ENCODE measurements at regions not wholly inside any gene's neighbourhood (a gene's known extent, or its start where the extent isn't known, plus 50 kb on each side); places are given as distances from the start of the nearest gene placed in this dataset.

DNA sequence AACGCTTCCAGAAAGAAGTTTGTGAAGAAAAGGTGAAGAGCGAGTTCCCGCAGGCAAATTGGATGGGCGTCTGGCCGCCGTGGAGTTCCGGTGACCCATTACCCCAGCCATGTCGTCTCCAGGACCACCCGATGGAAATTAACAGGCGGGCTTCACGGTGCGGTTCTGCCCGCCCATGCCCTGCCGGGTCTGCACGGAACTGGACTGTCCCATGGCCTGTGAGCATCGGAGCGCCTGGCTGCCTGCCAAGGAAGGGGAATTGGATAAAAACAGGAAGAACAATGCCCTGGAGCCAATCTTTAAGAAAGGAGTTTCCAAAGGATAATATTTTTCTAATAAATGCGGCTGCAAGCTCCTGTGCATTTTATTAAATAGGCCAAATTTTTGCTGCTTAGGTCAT, 319.8 kb upstream of the SLC7A11 start:
- ATAC-seq (no peak), DNase-seq (no peak)
- H3K9me3 ChIP-seq (ENCODE audit: control insufficient read depth, low read length, poor library complexity, severe bottlenecking): no peaks in the 10 kb centered on the region
- Mint-ChIP-seq H3K36me3 (ENCODE audit: low read depth) (no peaks in the 10 kb centered on the region), H3K27me3 (no peaks in the 10 kb centered on the region), H3K4me3 (no peak overlapping the region), H3K4me1 (no peaks in the 10 kb centered on the region), H3K27ac (no peak overlapping the region)

DNA sequence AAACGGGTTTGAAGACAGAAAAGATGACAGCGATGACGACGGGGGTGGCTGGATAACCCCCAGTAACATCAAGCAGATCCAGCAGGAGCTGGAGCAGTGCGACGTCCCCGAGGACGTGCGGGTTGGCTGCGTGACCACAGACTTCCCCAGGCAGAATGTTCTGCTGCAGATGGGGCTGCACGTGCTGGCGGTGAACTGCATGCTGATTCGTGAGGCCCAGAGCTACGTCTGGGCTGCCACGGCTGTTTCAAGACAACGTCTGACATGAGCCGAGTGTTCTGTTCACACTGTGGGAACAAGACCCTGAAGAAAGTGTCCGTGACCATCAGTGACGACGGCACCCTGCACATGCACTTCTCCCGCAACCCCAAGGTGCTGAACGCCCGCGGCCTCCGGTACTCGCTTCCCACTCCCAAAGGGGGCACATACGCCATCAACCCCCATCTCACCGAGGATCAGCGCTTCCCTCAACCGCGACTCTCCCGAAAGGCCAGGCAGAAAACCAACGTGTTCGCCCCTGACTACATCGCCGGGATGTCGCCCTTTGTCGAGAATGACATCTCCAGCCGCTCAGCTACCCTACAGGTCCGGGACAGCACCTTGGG, 319.2 kb upstream of the SLC7A11 start:
- Mint-ChIP-seq H3K27me3 (no peaks in the 10 kb centered on the region), H3K4me1 (no peaks in the 10 kb centered on the region), H3K27ac (no peak overlapping the region), H3K4me3 (no peak overlapping the region), H3K36me3 (ENCODE audit: low read depth) (no peaks in the 10 kb centered on the region)
- no peak for DNase-seq
- H3K9me3 ChIP-seq (ENCODE audit: control insufficient read depth, low read length, poor library complexity, severe bottlenecking): no peaks in the 10 kb centered on the region
- ATAC-seq: no peak

DNA sequence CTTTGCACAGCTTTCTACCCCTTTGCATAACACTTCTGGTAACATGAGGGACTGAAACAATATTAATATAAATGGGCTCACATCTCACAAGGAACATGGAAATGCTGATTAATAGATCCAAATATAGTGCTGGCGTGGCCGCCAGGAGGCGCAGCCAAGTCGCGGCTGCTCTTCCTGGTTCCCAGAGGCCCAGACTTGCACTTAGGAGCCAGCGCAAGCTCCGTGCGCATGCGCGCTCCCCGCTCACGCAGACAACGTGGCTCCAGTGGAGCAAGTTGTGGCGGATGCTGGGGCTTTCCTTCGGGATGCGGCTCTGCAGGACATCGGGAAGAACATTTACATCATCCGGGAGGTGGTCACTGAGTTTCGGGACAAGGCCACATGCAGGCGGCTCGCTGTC, 318.3 kb upstream of the SLC7A11 start:
- no peak for DNase-seq
- Mint-ChIP-seq H3K4me1 (no peaks in the 10 kb centered on the region), H3K27me3 (no peaks in the 10 kb centered on the region), H3K4me3 (no peak overlapping the region), H3K27ac (no peak overlapping the region), H3K36me3 (ENCODE audit: low read depth) (no peaks in the 10 kb centered on the region)
- ATAC-seq: no peak
- H3K9me3 ChIP-seq (ENCODE audit: control insufficient read depth, low read length, poor library complexity, severe bottlenecking): no peaks in the 10 kb centered on the region

DNA sequence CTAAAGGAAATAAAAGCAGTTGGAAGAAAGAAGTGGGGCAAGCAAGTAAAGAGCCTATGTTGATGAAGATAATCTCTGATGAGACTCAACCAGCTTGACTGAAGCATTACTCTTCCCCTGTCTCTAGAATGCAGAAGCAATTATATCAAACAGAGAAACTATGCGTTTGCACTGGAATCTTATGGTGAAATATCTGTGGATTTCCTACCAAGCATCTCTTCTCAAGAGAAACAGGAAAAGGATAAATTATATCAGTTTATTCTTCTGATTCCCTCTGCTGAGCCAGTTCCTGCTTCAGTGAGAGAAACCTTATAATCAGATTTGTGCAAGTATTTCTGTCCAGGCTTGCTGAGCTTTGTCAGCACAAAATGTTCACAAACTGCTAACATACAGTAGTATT, 316.7 kb upstream of the SLC7A11 start:
- H3K4me3 Mint-ChIP-seq: no peak overlapping the region
- no peak for ATAC-seq
- no peaks in the 10 kb centered on the region for H3K36me3 Mint-ChIP-seq (ENCODE audit: low read depth)

DNA sequence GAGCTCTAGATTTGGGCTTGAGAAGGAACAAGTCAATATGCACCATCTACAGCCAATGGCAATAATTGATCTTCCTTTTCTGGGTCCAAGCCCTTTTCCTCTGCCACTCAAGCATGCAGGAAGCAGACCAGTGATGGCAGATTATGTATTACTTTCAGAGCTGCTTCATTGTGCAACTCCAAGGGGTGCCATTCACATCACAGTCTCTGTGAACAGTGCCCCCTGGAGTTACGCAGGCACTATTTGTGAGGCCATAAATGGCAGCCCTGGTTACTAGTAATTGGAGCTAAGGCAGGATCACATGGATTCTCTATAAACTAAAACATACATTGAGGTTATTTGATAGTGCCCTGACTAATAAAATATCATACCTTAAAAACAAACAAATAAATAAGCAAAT, 313.4 kb upstream of the SLC7A11 start:
- no peaks in the 10 kb centered on the region for H3K9me3 ChIP-seq (ENCODE audit: control insufficient read depth, low read length, poor library complexity, severe bottlenecking)
- Mint-ChIP-seq H3K27me3 (no peaks in the 10 kb centered on the region), H3K4me1 (no peaks in the 10 kb centered on the region), H3K4me3 (no peak overlapping the region), H3K27ac (no peak overlapping the region), H3K36me3 (ENCODE audit: low read depth) (no peaks in the 10 kb centered on the region)
- DNase-seq (no peak), ATAC-seq (no peak)

More for the DNA sequence above, 316.7 kb upstream of the SLC7A11 start:
- DNase-seq: no peak
- Mint-ChIP-seq H3K27ac (no peak overlapping the region), H3K27me3 (no peaks in the 10 kb centered on the region), H3K4me1 (no peaks in the 10 kb centered on the region)
- no peaks in the 10 kb centered on the region for H3K9me3 ChIP-seq (ENCODE audit: control insufficient read depth, low read length, poor library complexity, severe bottlenecking)

DNA sequence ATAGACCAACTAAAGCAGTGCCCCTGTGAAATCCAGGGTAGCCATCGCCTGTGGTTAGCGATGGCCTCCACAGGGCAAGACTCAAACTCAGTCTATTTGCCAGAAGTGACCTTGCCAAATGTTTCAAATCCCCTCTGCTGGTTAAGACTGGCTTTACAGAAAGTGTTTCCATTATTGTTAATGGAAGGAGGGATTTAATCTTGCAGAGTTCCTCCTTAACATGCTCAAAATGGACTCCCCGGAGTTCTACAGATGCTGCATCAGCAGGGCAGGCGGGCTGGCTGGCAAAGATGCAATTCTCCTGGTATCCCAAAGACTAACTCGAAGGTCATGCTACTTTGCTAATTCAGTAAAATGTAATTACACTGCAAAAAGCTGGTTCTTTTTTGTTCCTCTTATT, 313.0 kb upstream of the SLC7A11 start:
- H3K27me3 Mint-ChIP-seq: no peaks in the 10 kb centered on the region
- no peak for ATAC-seq

DNA sequence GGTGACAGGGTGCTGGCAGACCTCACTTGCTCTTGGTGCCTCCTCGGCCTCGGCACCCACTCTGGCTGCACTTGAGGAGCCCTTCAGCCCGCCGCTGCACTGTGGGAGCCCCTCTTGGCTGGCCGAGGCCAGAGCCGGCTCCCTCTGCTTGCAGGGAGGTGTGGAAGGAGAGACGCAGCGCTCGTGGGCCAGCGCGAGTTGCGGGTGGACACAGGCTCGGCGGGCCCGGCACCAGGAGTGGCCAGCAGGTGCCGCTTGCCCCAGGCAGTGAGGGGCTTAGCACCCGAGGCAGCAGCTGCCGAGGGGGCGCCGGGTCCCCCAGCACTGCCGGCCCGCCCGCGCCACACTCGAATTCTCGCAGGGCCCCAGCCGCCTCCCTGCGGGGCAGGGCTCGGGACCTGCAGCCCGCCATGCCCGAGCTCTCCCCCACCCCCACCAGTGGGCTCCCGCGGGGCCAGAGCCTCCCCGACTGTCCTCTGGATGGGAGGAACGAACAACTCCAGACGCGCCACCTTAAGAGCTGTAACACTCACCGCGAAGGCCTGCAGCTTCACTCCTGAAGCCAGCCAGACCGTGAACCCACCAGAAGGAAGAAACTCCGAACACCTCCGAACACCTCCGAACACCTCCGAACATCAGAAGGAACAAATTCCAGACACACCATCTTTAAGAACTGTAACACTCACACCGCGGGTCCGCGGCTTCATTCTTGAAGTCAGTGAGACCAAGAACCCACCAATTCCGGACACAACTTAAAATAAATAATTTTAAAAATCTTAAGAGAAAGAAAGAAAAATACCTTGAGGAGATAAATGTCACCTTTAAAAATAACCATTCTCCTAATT, 311.1 kb upstream of the SLC7A11 start:
- Mint-ChIP-seq H3K27ac (no peak overlapping the region), H3K4me3 (no peak overlapping the region), H3K4me1 (no peaks in the 10 kb centered on the region), H3K27me3 (no peaks in the 10 kb centered on the region), H3K36me3 (ENCODE audit: low read depth) (no peaks in the 10 kb centered on the region)
- ATAC-seq (no peak), DNase-seq (no peak)
- H3K9me3 ChIP-seq (ENCODE audit: control insufficient read depth, low read length, poor library complexity, severe bottlenecking): no peaks in the 10 kb centered on the region

More for the DNA sequence above, 313.0 kb upstream of the SLC7A11 start:
- Mint-ChIP-seq H3K4me1 (no peaks in the 10 kb centered on the region), H3K36me3 (ENCODE audit: low read depth) (no peaks in the 10 kb centered on the region), H3K27ac (no peak overlapping the region), H3K4me3 (no peak overlapping the region)
- H3K9me3 ChIP-seq (ENCODE audit: control insufficient read depth, low read length, poor library complexity, severe bottlenecking): no peaks in the 10 kb centered on the region
- DNase-seq: no peak

DNA sequence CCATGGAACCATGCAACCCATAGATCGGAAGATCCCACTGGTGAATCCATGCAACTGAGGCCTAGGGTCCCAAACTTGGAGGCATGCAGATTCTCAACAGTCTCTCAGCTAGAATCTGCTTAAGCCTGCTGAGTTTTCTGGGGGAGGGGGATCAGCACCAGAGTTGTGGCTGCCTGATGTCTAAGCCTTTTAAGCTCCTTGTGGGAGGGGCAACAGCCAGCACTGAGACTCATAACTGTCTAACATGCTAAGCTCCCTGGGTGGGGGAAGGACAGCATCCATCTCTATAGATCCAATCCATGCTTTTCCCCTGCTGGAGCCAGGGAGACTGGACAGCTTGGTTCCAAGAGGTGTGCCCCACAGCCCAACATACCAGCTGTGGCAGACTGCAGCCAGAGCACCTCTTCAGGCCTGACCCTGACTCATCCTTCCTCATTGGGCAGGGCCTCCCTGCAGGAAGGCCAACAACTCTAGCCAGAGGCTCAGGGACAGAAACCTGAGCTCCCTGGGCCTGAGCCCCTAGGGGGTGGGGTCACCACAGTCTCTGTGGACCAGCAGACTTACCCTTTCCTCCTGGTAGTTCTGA, 300.1 kb upstream of the SLC7A11 start:
- no peaks in the 10 kb centered on the region for H3K27me3 Mint-ChIP-seq

DNA sequence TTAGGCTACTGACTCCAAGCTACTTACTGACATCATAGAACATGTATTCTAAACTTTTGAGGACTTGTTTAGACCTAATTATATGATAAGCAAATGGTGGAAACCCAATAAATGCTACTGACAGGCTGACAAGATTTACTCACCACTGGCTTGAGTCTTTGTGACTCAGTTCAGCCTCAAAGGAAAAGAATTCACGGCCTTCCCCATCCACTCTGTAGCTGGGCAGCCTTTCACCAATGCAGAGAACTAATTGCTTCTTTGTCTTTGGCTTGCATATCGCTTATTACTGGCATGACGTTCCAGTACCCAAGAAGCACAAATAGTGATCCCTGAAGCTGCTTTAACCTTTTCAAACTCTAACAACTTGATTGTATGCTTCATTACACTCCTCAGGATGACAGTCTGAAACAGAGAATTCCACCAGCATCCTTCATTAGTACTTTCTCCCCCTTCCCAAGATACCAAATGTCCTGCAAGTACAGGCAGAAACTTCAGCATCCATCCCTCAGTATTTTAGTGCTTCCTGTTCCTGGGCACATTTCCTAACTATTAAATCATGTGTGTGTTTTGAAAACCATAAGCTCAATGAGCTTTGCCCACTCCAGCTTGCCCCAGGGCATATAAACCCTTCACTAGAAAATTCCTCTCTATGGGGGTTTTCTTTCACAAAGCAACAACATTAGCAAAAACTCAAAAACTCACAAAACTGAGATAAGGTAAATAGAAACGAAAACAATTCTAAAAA, 298.1 kb upstream of the SLC7A11 start:
- no peaks in the 10 kb centered on the region for H3K4me1 Mint-ChIP-seq
- H3K9me3 ChIP-seq (ENCODE audit: control insufficient read depth, low read length, poor library complexity, severe bottlenecking): peaks cover 3% of the 10 kb centered on the region
- no peak overlapping the region for H3K4me3 Mint-ChIP-seq
- no peak for DNase-seq
- no peaks in the 10 kb centered on the region for H3K27me3 Mint-ChIP-seq
- no peak overlapping the region for H3K27ac Mint-ChIP-seq
- no peak for ATAC-seq
- H3K36me3 Mint-ChIP-seq (ENCODE audit: low read depth): no peaks in the 10 kb centered on the region

More for the DNA sequence above, 300.1 kb upstream of the SLC7A11 start:
- H3K9me3 ChIP-seq (ENCODE audit: control insufficient read depth, low read length, poor library complexity, severe bottlenecking): no peaks in the 10 kb centered on the region
- Mint-ChIP-seq H3K27ac (no peak overlapping the region), H3K36me3 (ENCODE audit: low read depth) (no peaks in the 10 kb centered on the region), H3K4me1 (no peaks in the 10 kb centered on the region), H3K4me3 (no peak overlapping the region)
- ATAC-seq: no peak
- DNase-seq: no peak

DNA sequence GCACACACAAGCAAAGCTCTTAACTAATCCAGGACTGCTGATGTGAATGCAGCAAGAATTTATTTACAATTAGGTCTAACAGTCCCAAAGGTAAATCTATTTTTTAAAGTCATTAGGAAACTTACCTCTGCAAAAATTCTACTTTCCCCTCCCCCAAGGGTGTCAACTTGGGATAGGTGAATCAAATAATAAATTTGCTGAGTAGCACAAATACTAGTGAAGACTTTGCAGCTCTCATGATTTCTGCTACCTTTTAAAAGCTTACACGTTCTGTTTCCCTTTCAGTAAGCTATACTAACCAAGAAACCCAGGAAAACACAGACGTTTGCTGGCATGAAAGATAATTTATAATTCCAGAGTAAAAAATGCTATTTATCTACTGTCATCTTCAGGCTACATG, 296.6 kb upstream of the SLC7A11 start:
- no peak for ATAC-seq
- DNase-seq: no peak
- H3K27ac Mint-ChIP-seq: no peak overlapping the region
- no peak overlapping the region for H3K4me3 Mint-ChIP-seq
- no peaks in the 10 kb centered on the region for H3K27me3 Mint-ChIP-seq
- peaks cover 3% of the 10 kb centered on the region for H3K9me3 ChIP-seq (ENCODE audit: control insufficient read depth, low read length, poor library complexity, severe bottlenecking)
- no peaks in the 10 kb centered on the region for H3K36me3 Mint-ChIP-seq (ENCODE audit: low read depth)
- no peaks in the 10 kb centered on the region for H3K4me1 Mint-ChIP-seq

DNA sequence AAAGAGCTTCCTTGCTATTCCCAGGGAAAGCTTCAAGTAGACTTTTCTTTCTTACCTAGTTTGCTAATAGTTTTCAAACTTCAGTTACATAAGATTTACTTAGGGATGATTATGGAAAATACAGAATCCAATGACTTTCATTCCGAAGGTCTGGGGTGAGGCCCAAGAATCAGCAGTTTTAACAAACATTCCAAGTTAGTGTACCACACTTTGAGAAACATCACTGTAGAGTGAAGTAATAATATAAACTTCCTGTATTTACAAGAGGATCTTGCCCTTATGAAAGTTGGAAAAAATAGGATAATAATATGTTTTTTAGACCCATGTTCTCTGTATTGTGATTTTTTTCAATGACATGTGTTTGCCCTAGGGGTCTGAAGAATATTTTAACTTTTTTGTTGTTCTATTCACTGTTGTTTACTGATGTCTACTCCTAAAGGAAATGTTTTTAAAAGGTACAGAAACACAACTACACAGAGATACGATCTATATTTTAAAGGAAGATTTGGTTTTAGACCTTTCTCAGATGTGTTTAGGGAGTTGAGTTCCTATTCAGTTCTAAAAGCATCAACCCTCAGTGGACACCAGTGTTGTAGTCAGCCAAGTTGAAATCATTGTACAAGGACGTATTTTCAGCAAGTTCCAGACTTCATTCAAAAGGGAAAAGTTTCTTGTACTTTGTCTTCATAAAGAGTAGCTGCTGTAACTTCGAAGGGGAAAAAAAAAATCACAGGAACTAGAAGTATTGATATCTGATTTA, 295.8 kb upstream of the SLC7A11 start:
- peaks cover 3% of the 10 kb centered on the region for H3K9me3 ChIP-seq (ENCODE audit: control insufficient read depth, low read length, poor library complexity, severe bottlenecking)
- Mint-ChIP-seq H3K27ac (no peak overlapping the region), H3K36me3 (ENCODE audit: low read depth) (no peaks in the 10 kb centered on the region)

DNA sequence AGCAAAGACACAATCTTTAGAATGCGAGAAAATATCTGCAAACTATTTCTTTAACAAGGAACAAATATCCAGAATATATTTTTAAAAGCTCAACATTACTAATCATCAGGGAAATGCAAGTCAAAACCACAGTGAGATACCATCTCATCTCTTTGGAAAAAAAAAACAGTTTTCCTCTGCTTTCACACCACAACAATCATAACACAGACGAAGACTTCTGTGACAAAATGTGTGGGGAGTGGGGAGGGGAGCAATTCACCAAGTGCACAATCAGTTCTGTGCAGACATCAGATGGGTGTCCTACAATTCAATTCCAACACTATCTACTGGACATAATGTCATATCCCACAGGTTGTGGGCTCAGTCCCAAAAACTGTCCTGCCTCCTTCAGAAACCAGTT, 293.2 kb upstream of the SLC7A11 start:
- no peak for DNase-seq
- Mint-ChIP-seq H3K27ac (no peak overlapping the region), H3K27me3 (no peaks in the 10 kb centered on the region), H3K4me1 (no peaks in the 10 kb centered on the region), H3K4me3 (no peak overlapping the region), H3K36me3 (ENCODE audit: low read depth) (no peaks in the 10 kb centered on the region)
- ATAC-seq: no peak
- peaks cover 3% of the 10 kb centered on the region for H3K9me3 ChIP-seq (ENCODE audit: control insufficient read depth, low read length, poor library complexity, severe bottlenecking)

More for the DNA sequence above, 295.8 kb upstream of the SLC7A11 start:
- DNase-seq (no peak), ATAC-seq (no peak)
- Mint-ChIP-seq H3K4me1 (no peaks in the 10 kb centered on the region), H3K27me3 (no peaks in the 10 kb centered on the region), H3K4me3 (no peak overlapping the region)

DNA sequence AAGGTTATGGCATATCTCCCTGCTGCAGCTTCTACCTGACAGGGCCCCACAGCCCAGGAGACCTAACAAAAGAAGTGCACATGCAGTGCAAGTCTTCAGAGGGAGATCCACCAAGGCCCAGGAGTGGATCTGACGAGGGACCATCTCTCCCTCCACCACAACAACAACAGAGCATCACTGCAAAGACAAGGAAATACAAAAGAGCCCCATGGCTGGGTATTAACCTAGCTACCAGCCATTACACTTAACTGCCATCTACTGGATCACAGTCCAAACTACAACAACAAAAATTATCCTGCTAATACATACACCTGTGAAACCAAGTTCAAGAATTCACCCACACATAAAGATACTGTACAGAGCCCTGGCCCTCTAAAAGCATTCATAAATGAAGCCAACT, 280.2 kb upstream of the SLC7A11 start:
- no peaks in the 10 kb centered on the region for H3K27me3 Mint-ChIP-seq
- no peaks in the 10 kb centered on the region for H3K36me3 Mint-ChIP-seq (ENCODE audit: low read depth)
- H3K9me3 ChIP-seq (ENCODE audit: control insufficient read depth, low read length, poor library complexity, severe bottlenecking): no peaks in the 10 kb centered on the region
- DNase-seq: no peak
- H3K4me1 Mint-ChIP-seq: no peaks in the 10 kb centered on the region
- no peak overlapping the region for H3K27ac Mint-ChIP-seq
- no peak for ATAC-seq
- no peak overlapping the region for H3K4me3 Mint-ChIP-seq
